ENCODE measurements at regions not wholly inside any gene's neighbourhood (a gene's known extent, or its start where the extent isn't known, plus 50 kb on each side); places are given as distances from the start of the nearest gene placed in this dataset.

DNA sequence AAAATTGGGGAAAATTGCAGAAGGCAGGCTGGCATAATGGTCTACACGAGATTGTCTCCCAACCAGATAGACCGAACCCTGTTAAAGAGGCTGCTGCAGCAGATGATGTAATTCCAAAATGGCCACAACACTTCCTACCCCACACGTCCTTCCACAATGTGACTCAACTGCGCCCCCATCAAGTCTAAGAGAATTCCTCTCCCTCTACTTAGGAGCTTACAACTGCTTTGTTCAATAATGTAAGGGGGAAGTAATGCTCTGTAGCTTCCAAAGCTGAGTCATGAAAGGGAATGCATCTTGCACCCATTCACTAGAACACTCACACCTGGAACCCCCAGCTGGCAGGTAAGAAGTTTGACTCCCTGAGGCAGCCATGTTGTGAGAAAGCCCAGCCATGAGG, 117.8 kb upstream of the IRS2 start:
- TF ChIP-seq, protein P1, sequence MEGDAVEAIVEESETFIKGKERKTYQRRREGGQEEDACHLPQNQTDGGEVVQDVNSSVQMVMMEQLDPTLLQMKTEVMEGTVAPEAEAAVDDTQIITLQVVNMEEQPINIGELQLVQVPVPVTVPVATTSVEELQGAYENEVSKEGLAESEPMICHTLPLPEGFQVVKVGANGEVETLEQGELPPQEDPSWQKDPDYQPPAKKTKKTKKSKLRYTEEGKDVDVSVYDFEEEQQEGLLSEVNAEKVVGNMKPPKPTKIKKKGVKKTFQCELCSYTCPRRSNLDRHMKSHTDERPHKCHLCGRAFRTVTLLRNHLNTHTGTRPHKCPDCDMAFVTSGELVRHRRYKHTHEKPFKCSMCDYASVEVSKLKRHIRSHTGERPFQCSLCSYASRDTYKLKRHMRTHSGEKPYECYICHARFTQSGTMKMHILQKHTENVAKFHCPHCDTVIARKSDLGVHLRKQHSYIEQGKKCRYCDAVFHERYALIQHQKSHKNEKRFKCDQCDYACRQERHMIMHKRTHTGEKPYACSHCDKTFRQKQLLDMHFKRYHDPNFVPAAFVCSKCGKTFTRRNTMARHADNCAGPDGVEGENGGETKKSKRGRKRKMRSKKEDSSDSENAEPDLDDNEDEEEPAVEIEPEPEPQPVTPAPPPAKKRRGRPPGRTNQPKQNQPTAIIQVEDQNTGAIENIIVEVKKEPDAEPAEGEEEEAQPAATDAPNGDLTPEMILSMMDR (IDR thresholded peaks at IDR 0.05): no peak
- no peak for TF ChIP-seq POLR2A (IDR thresholded peaks at IDR 0.05; ENCODE audit: low read depth)
